SIG-M5 treated with dmso at 0.1 percent for 504 hours (cell line): ENCODE measurements at regions not wholly inside any gene's neighbourhood (a gene's known extent, or its start where the extent isn't known, plus 50 kb on each side); places are given as distances from the start of the nearest gene placed in this dataset.

Experiments
- DNase-seq: peaks from one replicate; lab custom pipeline; 2025; ENCODE audit not compliant: unreplicated experiment; lab: John Stamatoyannopoulos, UW

- no peak for DNase-seq
Measured at GRCh38 chr2:80700961-80701360, 396.4 kb upstream of the LRRTM1 start.
